GM19351 (cell line): ENCODE measurements at regions not wholly inside any gene's neighbourhood (a gene's known extent, or its start where the extent isn't known, plus 50 kb on each side); places are given as distances from the start of the nearest gene placed in this dataset.
A peak's percentile ranks its signal among the peaks of the same experiment; 100 is the strongest.
"Not testable (repeated sequence)": the region's sequence is repeated elsewhere in the genome, so short reads cannot be mapped to it uniquely, and the experiment has no call there.

Experiments
- ATAC-seq: cut with Tn5 transposase; IDR thresholded peaks from one replicate; pipeline ENCODE4 v1.9.1; 2021; ENCODE audit warnings: mild to moderate bottlenecking, moderate library complexity; ENCODE audit not compliant: unreplicated experiment

DNA sequence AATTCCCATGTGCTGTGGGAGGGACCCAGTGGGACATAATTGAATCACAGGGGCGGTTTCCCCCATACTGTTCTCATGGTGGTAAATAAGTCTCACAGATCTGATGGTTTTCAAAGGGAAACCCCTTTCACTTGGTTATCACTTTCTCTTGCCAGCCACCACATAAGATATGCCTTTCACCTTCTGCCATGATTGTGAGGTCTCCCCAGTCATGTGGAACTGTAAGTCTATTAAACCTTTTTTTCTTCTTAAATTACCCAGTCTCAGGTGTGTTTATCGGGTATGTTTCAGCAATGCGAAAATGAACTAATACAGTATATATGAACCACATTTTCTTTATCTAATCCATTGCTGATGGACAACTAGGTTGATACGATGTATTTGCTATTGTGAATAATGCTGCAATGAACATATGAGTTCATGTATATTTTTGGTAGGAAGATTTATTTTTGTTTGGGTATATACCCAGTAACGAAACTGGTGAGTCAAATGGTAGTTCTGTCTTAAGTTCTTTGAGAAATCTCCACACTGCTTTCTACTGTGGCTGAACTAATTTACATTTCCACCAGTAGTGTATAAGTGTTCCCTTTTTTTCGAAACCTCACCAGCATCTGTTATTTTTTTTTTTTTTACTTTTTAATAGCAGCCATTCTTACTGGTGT, 70.0 kb upstream of the HGF start:
- ATAC-seq = peak; percentile 93

GRCh38 chr7:81833401-81833800, 63.6 kb upstream of the HGF start:
- ATAC-seq = no peak

DNA sequence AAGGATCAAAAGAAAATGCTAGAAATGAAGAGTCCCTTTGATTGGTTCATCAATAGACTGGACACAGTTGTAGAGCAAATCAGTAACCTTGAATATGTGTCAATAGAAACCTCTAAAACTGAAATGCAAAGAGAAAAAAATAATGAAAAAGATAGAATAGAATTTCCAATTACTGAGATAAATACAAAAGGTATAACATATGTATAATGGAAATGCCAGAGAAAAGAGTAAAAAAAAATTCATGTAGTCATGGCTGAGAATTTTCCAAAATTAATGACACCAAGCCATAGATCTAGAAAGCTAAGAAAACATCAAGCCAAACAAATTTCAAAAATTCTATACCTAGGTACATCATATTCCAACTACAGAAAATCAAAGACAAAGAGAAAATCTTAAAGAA, 62.0 kb upstream of the HGF start:
- no peak for ATAC-seq

GRCh38 chr7:81829511-81829910, 59.7 kb upstream of the HGF start:
- ATAC-seq = not testable (repeated sequence)

DNA sequence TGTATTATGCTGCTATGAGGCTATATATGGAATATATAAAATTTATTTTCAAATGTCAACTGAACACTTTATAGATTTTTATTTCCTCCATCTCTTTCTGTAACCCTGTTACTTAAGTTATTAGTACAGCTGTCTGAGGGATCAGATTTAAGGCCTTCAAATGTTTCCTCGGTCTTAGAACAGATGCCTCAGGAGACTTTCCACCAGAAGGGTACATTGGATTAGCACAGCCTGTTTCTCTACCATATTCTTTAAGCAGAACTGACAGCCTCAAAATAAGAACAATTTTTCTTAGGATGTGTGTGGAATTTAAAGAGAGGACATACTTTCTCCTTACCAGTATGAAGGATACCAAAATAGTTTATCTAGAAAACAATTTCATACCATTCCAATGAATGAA, 53.0 kb upstream of the HGF start:
- ATAC-seq = no peak

DNA sequence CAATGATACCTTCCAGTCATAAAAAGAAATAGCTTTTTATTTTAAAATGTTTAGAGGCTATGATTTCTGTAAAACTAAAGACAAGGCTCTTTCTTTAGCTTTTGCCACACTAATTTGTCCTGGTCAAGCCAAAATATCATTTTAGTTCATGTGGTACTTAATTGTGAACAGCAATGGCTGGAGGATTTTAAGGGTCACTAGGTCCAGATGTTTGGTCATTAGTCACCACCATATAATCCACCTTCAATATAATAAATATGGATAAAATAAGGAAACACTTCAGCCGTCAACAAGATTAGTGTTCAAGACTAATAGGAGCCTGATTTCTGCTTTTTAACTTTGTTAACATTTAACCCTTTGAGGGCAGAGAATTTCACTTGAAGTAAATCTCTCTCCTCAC, 50.0 kb upstream of the HGF start:
- no peak for ATAC-seq
